HEK293T (cell line): ENCODE measurements at regions not wholly inside any gene's neighbourhood (a gene's known extent, or its start where the extent isn't known, plus 50 kb on each side); places are given as distances from the start of the nearest gene placed in this dataset.
"Not testable (repeated sequence)": the region's sequence is repeated elsewhere in the genome, so short reads cannot be mapped to it uniquely, and the experiment has no call there.

Source experiments
- CTCF ChIA-PET: fragments of 350-600 bp; formaldehyde crosslinking; extraction: SDS; loops from one replicate; lab custom pipeline; 2021; ENCODE audit warnings: antibody characterized with exemption, inconsistent platforms; lab: Yijun Ruan, JAX
- POLR2A ChIA-PET: fragments of 350-600 bp; formaldehyde crosslinking; extraction: SDS; loops from one replicate; lab custom pipeline; 2020; ENCODE audit warnings: antibody characterized with exemption, inconsistent platforms; lab: Yijun Ruan, JAX
- DNase-seq: peaks from one replicate; pipeline ENCODE4 v3.0.0; 2012; ENCODE audit warnings: mixed read lengths; ENCODE audit errors: extremely low spot score
- ARNT ChIP-seq: fragments of 450-650 bp; IDR thresholded peaks from 2 replicates; pipeline ENCODE4 v1.6.1; 2017; ENCODE audit warnings: mild to moderate bottlenecking
- BHLHE40 ChIP-seq: fragments of 450-650 bp; IDR thresholded peaks from 2 replicates; pipeline ENCODE4 v1.6.1; 2016; ENCODE audit warnings: mild to moderate bottlenecking, moderate library complexity, borderline replicate concordance
- CTBP1 ChIP-seq: fragments of 450-650 bp; IDR thresholded peaks from 2 replicates; pipeline ENCODE4 v1.6.1; 2016; ENCODE audit warnings: borderline replicate concordance
- ELF4 ChIP-seq: fragments of 450-650 bp; IDR thresholded peaks from 2 replicates; pipeline ENCODE4 v1.6.1; 2017; ENCODE audit warnings: antibody characterized with exemption
- FOXA1 ChIP-seq: fragments of 450-650 bp; IDR thresholded peaks from 2 replicates; pipeline ENCODE4 v1.6.1; 2016; ENCODE audit warnings: mild to moderate bottlenecking
- FOXK2 ChIP-seq: fragments of 450-650 bp; IDR thresholded peaks from 2 replicates; pipeline ENCODE4 v1.6.1; 2016; ENCODE audit warnings: mild to moderate bottlenecking
- FOXM1 ChIP-seq: fragments of 450-650 bp; IDR thresholded peaks from 2 replicates; pipeline ENCODE4 v1.6.1; 2017; ENCODE audit warnings: mild to moderate bottlenecking, borderline replicate concordance
- HDGF ChIP-seq: fragments of 450-650 bp; IDR thresholded peaks from 2 replicates; pipeline ENCODE4 v1.6.1; 2017; ENCODE audit warnings: antibody characterized with exemption, borderline replicate concordance
- L3MBTL2 ChIP-seq: fragments of 450-650 bp; conservative IDR thresholded peaks from 2 replicates; pipeline ENCODE4 v1.6.1; 2016; ENCODE audit warnings: mild to moderate bottlenecking
- LEF1 ChIP-seq: fragments of 450-650 bp; IDR thresholded peaks from 2 replicates; pipeline ENCODE4 v1.6.1; 2017; ENCODE audit warnings: mild to moderate bottlenecking, borderline replicate concordance
- NFRKB ChIP-seq: fragments of 450-650 bp; IDR thresholded peaks from 2 replicates; pipeline ENCODE4 v1.6.1; 2016; ENCODE audit warnings: mild to moderate bottlenecking, moderate library complexity
- PKNOX1 ChIP-seq: fragments of 450-650 bp; IDR thresholded peaks from 2 replicates; pipeline ENCODE4 v1.6.1; 2016
- SP1 ChIP-seq: fragments of 450-650 bp; IDR thresholded peaks from 2 replicates; pipeline ENCODE4 v1.6.1; 2017
- SUZ12 ChIP-seq: fragments of 450-650 bp; IDR thresholded peaks from 2 replicates; pipeline ENCODE4 v1.6.1; 2016; ENCODE audit warnings: mild to moderate bottlenecking
- TARDBP ChIP-seq: fragments of 450-650 bp; IDR thresholded peaks from 2 replicates; pipeline ENCODE4 v1.6.1; 2016
- ZNF384 ChIP-seq: fragments of 450-650 bp; IDR thresholded peaks from 2 replicates; pipeline ENCODE4 v1.6.1; 2016

DNA sequence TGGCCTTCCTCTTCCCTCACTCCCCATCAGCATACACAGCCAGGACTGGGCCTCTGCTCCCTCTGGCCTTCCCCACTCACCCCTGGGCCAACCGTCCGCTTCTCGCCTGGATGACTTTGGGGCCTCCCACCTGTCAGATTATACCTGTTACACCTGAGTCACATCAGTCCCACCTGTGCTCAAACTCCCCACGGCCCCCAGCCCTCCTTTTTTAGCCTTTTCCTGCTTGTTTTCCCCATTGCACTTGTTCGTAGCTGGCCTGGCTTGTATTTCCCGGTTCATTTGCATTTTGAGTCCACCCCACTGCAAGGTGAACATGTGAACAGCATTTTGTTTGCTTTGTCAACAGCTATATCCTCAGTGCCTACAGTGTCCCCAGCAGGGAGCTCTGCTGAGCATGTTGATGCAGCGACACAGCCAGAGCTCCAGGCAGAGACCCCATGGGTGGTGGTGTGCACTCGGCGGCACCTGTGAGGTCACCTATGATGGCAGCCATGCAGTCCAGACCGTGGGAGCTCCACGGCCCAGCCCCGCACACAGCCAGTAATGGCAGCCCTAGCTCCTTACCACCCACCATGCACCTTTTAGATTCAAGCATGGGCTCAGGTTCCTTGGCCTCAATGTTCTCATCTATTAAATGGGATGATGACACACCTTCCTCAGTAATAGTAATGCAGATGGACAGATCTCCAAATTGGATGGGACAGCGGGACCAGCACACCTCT lies 276.4 kb upstream of the HS6ST1 start:
- CTCF ChIA-PET, result interaction anchor here (0.6 to 1.1 kb wide), 2 partner anchors 45 to 274 kb away, joined by 3 to 4 read pairs; no protein-coding TSS in a partner anchor
- POLR2A ChIA-PET, result interaction anchor here (0.5 kb wide), 1 partner anchor 367 kb away, joined by 3 read pairs; no protein-coding TSS in a partner anchor
- TF ChIP-seq ELF4, result no peak
- no peak for TF ChIP-seq FOXA1
- no peak for TF ChIP-seq HDGF
- no peak for TF ChIP-seq BHLHE40
- TF ChIP-seq ARNT, result no peak
- no peak for TF ChIP-seq FOXM1
- TF ChIP-seq PKNOX1, result no peak
- TF ChIP-seq SUZ12, result no peak
- TF ChIP-seq SP1, result no peak
- no peak for DNase-seq

- TF ChIP-seq FOXA1, result no peak
- POLR2A ChIA-PET, result interaction anchor here (0.5 kb wide), 1 partner anchor 367 kb away, joined by 3 read pairs; no protein-coding TSS in a partner anchor
- DNase-seq, result no peak
- CTCF ChIA-PET, result no interaction called here
Measured at GRCh38 chr2:128595763-128596395, 277.2 kb upstream of the HS6ST1 start.

- CTCF ChIA-PET, result no interaction called here
Measured at GRCh38 chr2:128596396-128597120, 277.9 kb upstream of the HS6ST1 start.

GRCh38 chr2:128597121-128597762 lies 278.6 kb upstream of the HS6ST1 start:
- POLR2A ChIA-PET, result no interaction called here
- CTCF ChIA-PET, result no interaction called here
- no peak for DNase-seq
- no peak for TF ChIP-seq L3MBTL2
- no peak for TF ChIP-seq HDGF
- TF ChIP-seq BHLHE40, result no peak
- TF ChIP-seq SP1, result no peak
- no peak for TF ChIP-seq ELF4
- no peak for TF ChIP-seq LEF1
- no peak for TF ChIP-seq CTBP1
- no peak for TF ChIP-seq PKNOX1
- no peak for TF ChIP-seq FOXM1
- TF ChIP-seq SUZ12, result no peak
- no peak for TF ChIP-seq FOXK2
- TF ChIP-seq ZNF384, result no peak
- TF ChIP-seq NFRKB, result no peak
- TF ChIP-seq ARNT, result no peak
- TF ChIP-seq FOXA1, result no peak

More at GRCh38 chr2:128596396-128597120, 277.9 kb upstream of the HS6ST1 start:
- DNase-seq, result no peak
- POLR2A ChIA-PET, result no interaction called here
- TF ChIP-seq L3MBTL2, result no peak
- TF ChIP-seq SUZ12, result no peak
- TF ChIP-seq TARDBP, result no peak
- TF ChIP-seq ARNT, result no peak
- no peak for TF ChIP-seq SP1
- no peak for TF ChIP-seq HDGF
- no peak for TF ChIP-seq FOXA1
- TF ChIP-seq FOXK2, result no peak
- TF ChIP-seq BHLHE40, result no peak
- no peak for TF ChIP-seq FOXM1

DNA sequence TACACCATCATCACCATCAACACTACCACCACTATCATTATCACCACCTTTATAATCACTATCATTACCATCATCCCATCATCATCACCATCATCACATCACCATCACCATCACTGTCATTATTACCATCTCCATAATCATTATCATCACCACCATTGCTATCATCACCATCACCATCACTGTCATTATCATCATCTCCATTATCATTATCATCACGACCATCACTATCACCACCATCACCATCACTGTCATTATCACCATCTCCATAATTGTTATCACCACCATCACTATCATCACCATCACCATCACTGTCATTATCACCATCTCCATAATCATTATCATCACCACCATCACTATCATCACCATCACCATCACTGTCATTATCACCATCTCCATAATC lies 279.6 kb upstream of the HS6ST1 start:
- DNase-seq, CTCF ChIA-PET, POLR2A ChIA-PET: not testable (repeated sequence)

DNA sequence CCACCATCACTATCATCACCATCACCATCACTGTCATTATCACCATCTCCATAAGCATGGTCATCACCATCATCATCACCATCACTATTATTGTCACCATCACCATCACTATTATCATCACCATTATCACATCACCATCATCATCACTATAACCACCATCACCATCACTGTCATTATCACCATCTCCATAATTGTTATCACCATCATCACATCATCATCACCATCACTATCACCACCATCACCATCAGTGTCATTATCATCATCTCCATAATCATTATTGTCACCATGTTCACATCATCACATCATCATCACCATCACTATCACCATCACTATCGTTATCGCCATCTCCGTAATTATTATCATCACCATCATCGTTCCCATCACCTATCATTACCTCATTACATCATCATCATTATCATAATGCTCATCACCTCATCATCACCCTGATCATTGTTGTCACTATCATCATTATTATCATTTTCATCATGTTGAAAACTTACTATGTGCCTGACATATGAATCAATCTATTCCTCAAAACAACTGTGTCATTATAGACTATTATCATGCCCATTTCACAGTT lies 280.3 kb upstream of the HS6ST1 start:
- DNase-seq, result no peak
- POLR2A ChIA-PET, result no interaction called here
- peak; percentile 67 for TF ChIP-seq CTBP1
- TF ChIP-seq ARNT, result no peak
- no peak for TF ChIP-seq NFRKB
- CTCF ChIA-PET, result no interaction called here

GRCh38 chr2:128599700-128600099 lies 281.0 kb upstream of the HS6ST1 start:
- TF ChIP-seq SP1 (no peak), BHLHE40 (no peak), HDGF (no peak), LEF1 (no peak), FOXA1 (no peak), CTBP1 (no peak), SUZ12 (no peak), PKNOX1 (no peak), TARDBP (no peak), ELF4 (no peak), ZNF384 (no peak), NFRKB (no peak), FOXM1 (no peak)
- DNase-seq, result no peak
- POLR2A ChIA-PET, result no interaction called here
- CTCF ChIA-PET, result no interaction called here
